Endodermal cell (in vitro differentiated cells): ENCODE measurements at regions not wholly inside any gene's neighbourhood (a gene's known extent, or its start where the extent isn't known, plus 50 kb on each side); places are given as distances from the start of the nearest gene placed in this dataset.
"Not testable (repeated sequence)": the region's sequence is repeated elsewhere in the genome, so short reads cannot be mapped to it uniquely, and the experiment has no call there.

Source experiments
- DNase-seq: peaks from one replicate; pipeline ENCODE4 v3.0.0-alpha.2; 2017
- H3K27ac ChIP-seq: 2 replicates; pipeline ENCODE4 v1.5.1; 2013; ENCODE audit warnings: mild to moderate bottlenecking, low read depth, low read length, moderate library complexity
- H3K27me3 ChIP-seq: 2 replicates; pipeline ENCODE4 v1.6.1; 2013; ENCODE audit warnings: mild to moderate bottlenecking, low read length, moderate library complexity; ENCODE audit not compliant: insufficient read depth, control insufficient read depth, poor library complexity, severe bottlenecking
- H3K36me3 ChIP-seq: 2 replicates; pipeline ENCODE4 v1.7.0; 2013; ENCODE audit warnings: mild to moderate bottlenecking, low read length, moderate library complexity; ENCODE audit not compliant: control insufficient read depth, insufficient read depth
- H3K4me1 ChIP-seq: one replicate; pipeline ENCODE4 v1.7.0; 2013; ENCODE audit warnings: low read length; ENCODE audit not compliant: control insufficient read depth, insufficient read depth
- H3K4me3 ChIP-seq: 2 replicates; pipeline ENCODE4 v1.5.1; 2013; ENCODE audit warnings: mild to moderate bottlenecking, low read length, moderate library complexity
- H3K9ac ChIP-seq: 2 replicates; pipeline ENCODE4 v1.6.1; 2013; ENCODE audit warnings: mild to moderate bottlenecking, low read length, moderate library complexity; ENCODE audit not compliant: poor library complexity, severe bottlenecking; ENCODE audit errors: extremely low read depth
- H3K9me3 ChIP-seq: 2 replicates; pipeline ENCODE4 v1.6.1; 2013; ENCODE audit warnings: mild to moderate bottlenecking, low read length, moderate library complexity; ENCODE audit not compliant: control insufficient read depth
- H3K27ac Mint-ChIP-seq: 2 replicates; pipeline ENCODE4 v1.8.0; 2020; ENCODE audit warnings: mixed read lengths
- H3K27me3 Mint-ChIP-seq: 2 replicates; pipeline ENCODE4 v1.8.0; 2021; ENCODE audit warnings: mild to moderate bottlenecking, mixed read lengths; ENCODE audit not compliant: insufficient read depth
- H3K36me3 Mint-ChIP-seq: 2 replicates; pipeline ENCODE4 v1.8.0; 2020; ENCODE audit warnings: low read depth, mixed read lengths
- H3K4me1 Mint-ChIP-seq: 2 replicates; pipeline ENCODE4 v1.8.0; 2020; ENCODE audit warnings: mixed read lengths
- H3K4me3 Mint-ChIP-seq: 2 replicates; pipeline ENCODE4 v1.8.0; 2020; ENCODE audit warnings: mild to moderate bottlenecking, moderate library complexity, mixed read lengths
- H3K9me3 Mint-ChIP-seq: 2 replicates; pipeline ENCODE4 v1.8.0; 2020; ENCODE audit warnings: mild to moderate bottlenecking, mixed read lengths
- WGBS, 2 experiments: methylation state at CpG; one replicate each; pipeline versions ENCODE4 v1.1.5 to v1.1.7; 2013; ENCODE audit warnings: missing lambda C conversion rate in 2 of 2, mixed read lengths in 1 of 2; ENCODE audit not compliant: insufficient coverage in 1 of 2, insufficient read length in 1 of 2; 5-methylcytosine and 5-hydroxymethylcytosine counted together
- TF ChIP-seq, protein P1 (sequence below): fragments of 200-600 bp; sonication (generic); conservative IDR thresholded peaks from 2 replicates; pipeline ENCODE4 v1.5.0; 2021; ENCODE audit warnings: antibody characterized with exemption, mild to moderate bottlenecking

DNA sequence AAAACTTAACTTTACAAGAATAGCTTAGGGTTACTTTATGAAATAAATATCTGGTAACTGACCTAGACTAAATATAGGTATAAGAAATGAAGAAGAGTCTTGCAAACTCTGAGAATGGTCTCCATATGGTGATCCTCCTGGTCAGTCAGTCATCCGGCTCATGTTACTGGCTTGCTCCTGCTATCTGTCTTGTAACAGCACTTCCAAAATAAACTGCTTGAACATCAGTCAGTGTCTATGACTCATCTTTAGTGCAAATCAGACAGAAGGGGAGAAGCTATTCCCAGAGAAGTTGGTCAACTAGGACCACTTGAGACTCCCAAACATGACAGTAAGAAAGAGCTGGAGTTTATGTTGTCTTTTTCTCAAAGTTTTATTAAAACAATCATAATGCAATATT, 1550.9 kb downstream of the PCDH9 start:
- DNase-seq: no peak
- H3K27ac ChIP-seq: no peak overlapping the region
- H3K4me1 ChIP-seq: no peaks in the 10 kb centered on the region
- 93 to 100% methylated on average over 1 of the region's 1 CpG for WGBS, 2 experiments
- Mint-ChIP-seq H3K36me3 (no peaks in the 10 kb centered on the region), H3K27ac (no peak overlapping the region), H3K27me3 (no peaks in the 10 kb centered on the region), H3K9me3 (no peaks in the 10 kb centered on the region), H3K4me3 (no peak overlapping the region), H3K4me1 (no peaks in the 10 kb centered on the region)
- no peaks in the 10 kb centered on the region for H3K27me3 ChIP-seq
- no peaks in the 10 kb centered on the region for H3K9me3 ChIP-seq
- H3K4me3 ChIP-seq: no peak overlapping the region
- H3K36me3 ChIP-seq: no peaks in the 10 kb centered on the region
- TF ChIP-seq, protein P1, sequence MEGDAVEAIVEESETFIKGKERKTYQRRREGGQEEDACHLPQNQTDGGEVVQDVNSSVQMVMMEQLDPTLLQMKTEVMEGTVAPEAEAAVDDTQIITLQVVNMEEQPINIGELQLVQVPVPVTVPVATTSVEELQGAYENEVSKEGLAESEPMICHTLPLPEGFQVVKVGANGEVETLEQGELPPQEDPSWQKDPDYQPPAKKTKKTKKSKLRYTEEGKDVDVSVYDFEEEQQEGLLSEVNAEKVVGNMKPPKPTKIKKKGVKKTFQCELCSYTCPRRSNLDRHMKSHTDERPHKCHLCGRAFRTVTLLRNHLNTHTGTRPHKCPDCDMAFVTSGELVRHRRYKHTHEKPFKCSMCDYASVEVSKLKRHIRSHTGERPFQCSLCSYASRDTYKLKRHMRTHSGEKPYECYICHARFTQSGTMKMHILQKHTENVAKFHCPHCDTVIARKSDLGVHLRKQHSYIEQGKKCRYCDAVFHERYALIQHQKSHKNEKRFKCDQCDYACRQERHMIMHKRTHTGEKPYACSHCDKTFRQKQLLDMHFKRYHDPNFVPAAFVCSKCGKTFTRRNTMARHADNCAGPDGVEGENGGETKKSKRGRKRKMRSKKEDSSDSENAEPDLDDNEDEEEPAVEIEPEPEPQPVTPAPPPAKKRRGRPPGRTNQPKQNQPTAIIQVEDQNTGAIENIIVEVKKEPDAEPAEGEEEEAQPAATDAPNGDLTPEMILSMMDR: no peak
- no peak overlapping the region for H3K9ac ChIP-seq

DNA sequence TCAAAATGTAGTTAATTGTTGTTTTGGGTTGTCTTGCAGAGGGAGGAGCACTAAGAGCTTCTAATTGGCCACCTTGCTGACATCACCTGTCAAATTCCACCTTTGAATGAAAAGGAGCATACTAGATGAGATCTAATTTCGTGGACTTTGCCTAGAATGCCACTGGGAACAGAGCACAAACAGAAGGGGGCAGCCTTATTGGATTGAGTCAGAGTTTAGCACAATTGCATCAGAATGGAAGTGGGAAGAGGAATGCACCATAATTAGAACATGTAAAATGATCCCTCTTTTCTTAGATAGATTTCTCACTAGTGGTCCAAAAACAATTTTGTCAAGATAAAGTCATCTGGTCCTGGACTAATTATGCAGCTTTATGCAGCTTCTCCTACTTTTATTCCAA, 1552.2 kb downstream of the PCDH9 start:
- H3K27ac ChIP-seq: no peak overlapping the region
- no peaks in the 10 kb centered on the region for H3K9me3 ChIP-seq
- H3K4me1 ChIP-seq: no peaks in the 10 kb centered on the region
- H3K36me3 Mint-ChIP-seq: no peaks in the 10 kb centered on the region
- H3K27me3 ChIP-seq: no peaks in the 10 kb centered on the region
- no peaks in the 10 kb centered on the region for H3K4me1 Mint-ChIP-seq
- no peak overlapping the region for H3K4me3 Mint-ChIP-seq
- no peak for DNase-seq
- H3K36me3 ChIP-seq: no peaks in the 10 kb centered on the region
- no peak overlapping the region for H3K4me3 ChIP-seq
- TF ChIP-seq, protein P1: peak; percentile 22
- no peaks in the 10 kb centered on the region for H3K9me3 Mint-ChIP-seq
- H3K9ac ChIP-seq: no peak overlapping the region
- no peak overlapping the region for H3K27ac Mint-ChIP-seq
- WGBS, 2 experiments: 62% methylated on average over 1 of the region's 1 CpG; no CpG with 5 or more reads in 1 of the 2 experiments
- no peaks in the 10 kb centered on the region for H3K27me3 Mint-ChIP-seq

DNA sequence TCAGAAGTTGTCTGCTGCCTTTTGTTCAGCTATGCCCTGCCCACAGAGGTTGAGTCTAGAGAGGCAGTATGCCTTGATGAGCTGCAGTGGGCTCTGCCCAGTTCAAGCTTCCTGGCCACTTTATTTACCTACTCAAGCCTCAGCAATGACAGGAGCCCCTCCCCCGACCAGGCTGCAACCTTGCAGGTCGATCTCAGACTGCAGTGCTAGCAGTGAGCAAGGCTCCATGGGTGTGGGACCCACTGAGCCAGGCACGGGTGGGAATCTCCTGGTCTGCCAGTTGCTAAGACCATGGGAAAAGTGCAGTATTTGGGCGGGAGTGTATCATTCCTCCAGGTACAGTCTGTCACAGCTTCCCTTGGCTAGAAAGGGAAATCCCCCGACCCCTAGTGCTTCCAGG, 1554.8 kb downstream of the PCDH9 start:
- not testable (repeated sequence) for DNase-seq, H3K4me1 ChIP-seq, H3K36me3 Mint-ChIP-seq, H3K9me3 ChIP-seq, H3K4me3 ChIP-seq, H3K4me3 Mint-ChIP-seq, H3K27me3 ChIP-seq, H3K4me1 Mint-ChIP-seq, H3K27ac ChIP-seq, H3K27me3 Mint-ChIP-seq, H3K9ac ChIP-seq, H3K36me3 ChIP-seq, H3K9me3 Mint-ChIP-seq, H3K27ac Mint-ChIP-seq
- 88% methylated on average over 2 to 5 of the region's 5 CpGs for WGBS, 2 experiments

DNA sequence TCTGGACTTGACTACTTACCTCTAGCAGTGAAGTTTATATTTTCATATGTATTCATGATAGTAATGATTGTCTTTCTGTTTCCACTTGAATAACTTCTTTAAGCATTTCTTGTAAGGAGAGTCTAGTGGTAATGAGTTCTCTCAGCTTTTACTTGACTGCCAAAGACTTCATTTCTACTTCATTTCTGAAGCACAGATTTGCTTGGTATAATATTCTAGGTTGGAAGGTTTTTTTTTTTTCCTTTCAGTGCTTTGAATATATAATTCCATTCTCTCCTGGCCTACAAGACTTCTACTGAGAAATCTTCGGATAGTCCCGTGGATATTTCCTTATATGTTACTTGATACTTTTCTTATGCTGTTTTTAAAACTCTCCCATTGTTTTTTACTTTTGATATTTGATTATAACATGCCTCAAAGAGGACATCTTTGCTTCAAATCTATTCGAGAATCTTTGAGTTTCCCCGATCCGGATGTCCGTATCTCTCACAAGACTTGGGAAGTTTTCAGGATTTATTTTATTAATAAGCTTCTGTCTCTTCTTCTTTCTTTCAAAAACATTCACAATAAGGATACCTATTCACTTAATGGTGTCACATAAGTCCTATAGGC, 1560.0 kb downstream of the PCDH9 start:
- Histone ChIP-seq H3K4me3 (no peak overlapping the region), H3K9ac (no peak overlapping the region), H3K4me1 (no peaks in the 10 kb centered on the region), H3K36me3 (no peaks in the 10 kb centered on the region), H3K27ac (no peak overlapping the region), H3K9me3 (peaks cover 11% of the 10 kb centered on the region), H3K27me3 (no peaks in the 10 kb centered on the region)
- TF ChIP-seq, protein P1: no peak
- Mint-ChIP-seq H3K36me3 (no peaks in the 10 kb centered on the region), H3K27ac (no peak overlapping the region), H3K4me1 (no peaks in the 10 kb centered on the region), H3K9me3 (peaks cover 10% of the 10 kb centered on the region), H3K27me3 (no peaks in the 10 kb centered on the region), H3K4me3 (no peak overlapping the region)
- WGBS, 2 experiments: 94 to 100% methylated on average over 2 to 6 of the region's 6 CpGs
- no peak for DNase-seq
